GM23338 (cell line): ENCODE measurements at regions not wholly inside any gene's neighbourhood (a gene's known extent, or its start where the extent isn't known, plus 50 kb on each side); places are given as distances from the start of the nearest gene placed in this dataset.

ENCODE experiments used
- ATAC-seq: fragments of 200-7000 bp; cut with Tn5 transposase; 3 replicates; pipeline ENCODE4 v1.9.1; 2020
- DNase-seq: peaks from one replicate; pipeline ENCODE4 v3.0.0-alpha.2; 2015; ENCODE audit warnings: low spot score
- H2AFZ ChIP-seq: fragments of 200-600 bp; sonication (generic); 2 replicates; pipeline ENCODE4 v1.8.0; 2016; ENCODE audit warnings: antibody characterized with exemption, mild to moderate bottlenecking, moderate library complexity
- H3F3A ChIP-seq: fragments of 200-600 bp; sonication (generic); replicated peaks from 2 replicates; pipeline ENCODE4 v1.8.0; 2017; ENCODE audit warnings: antibody characterized with exemption, mixed run types, low read depth
- H3K27ac ChIP-seq: fragments of 200-600 bp; sonication (generic); 2 replicates; pipeline ENCODE4 v1.6.1; 2016; ENCODE audit warnings: low read depth
- H3K27me3 ChIP-seq: fragments of 200-600 bp; sonication (generic); 2 replicates; pipeline ENCODE4 v1.8.0; 2016; ENCODE audit warnings: mild to moderate bottlenecking, mixed run types, moderate library complexity; ENCODE audit not compliant: insufficient read depth
- H3K36me3 ChIP-seq: fragments of 200-600 bp; sonication (generic); 2 replicates; pipeline ENCODE4 v1.8.0; 2016; ENCODE audit warnings: mild to moderate bottlenecking; ENCODE audit not compliant: insufficient read depth
- H3K4me1 ChIP-seq: fragments of 200-600 bp; sonication (generic); 2 replicates; pipeline ENCODE4 v1.8.0; 2016; ENCODE audit warnings: mild to moderate bottlenecking, moderate library complexity; ENCODE audit not compliant: insufficient read depth
- H3K4me2 ChIP-seq: fragments of 200-600 bp; sonication (generic); 2 replicates; pipeline ENCODE4 v1.7.1; 2017; ENCODE audit warnings: mixed run types
- H3K4me3 ChIP-seq: fragments of 200-600 bp; sonication (generic); 2 replicates; pipeline ENCODE4 v1.6.1; 2016; ENCODE audit warnings: mixed run types
- H3K79me2 ChIP-seq: fragments of 200-600 bp; sonication (generic); replicated peaks from 2 replicates; pipeline ENCODE4 v1.8.0; 2017; ENCODE audit warnings: mild to moderate bottlenecking; ENCODE audit not compliant: insufficient read depth
- H3K9me2 ChIP-seq: fragments of 200-600 bp; sonication (generic); 2 replicates; pipeline ENCODE4 v1.8.0; 2017; ENCODE audit not compliant: insufficient read depth
- H4K20me1 ChIP-seq: fragments of 200-600 bp; sonication (generic); replicated peaks from 2 replicates; pipeline ENCODE4 v1.8.0; 2017; ENCODE audit warnings: mild to moderate bottlenecking; ENCODE audit not compliant: insufficient read depth
- H3K27ac Mint-ChIP-seq: 2 replicates; pipeline ENCODE4 v1.8.0; 2020; ENCODE audit warnings: inconsistent platforms, mild to moderate bottlenecking, moderate library complexity, mixed read lengths
- H3K27me3 Mint-ChIP-seq: 3 replicates; pipeline ENCODE4 v1.8.0; 2022; ENCODE audit warnings: low read depth, mild to moderate bottlenecking, moderate library complexity, mixed read lengths, inconsistent platforms; ENCODE audit not compliant: insufficient read depth, poor library complexity
- H3K36me3 Mint-ChIP-seq: 3 replicates; pipeline ENCODE4 v1.8.0; 2021; ENCODE audit warnings: low read depth, mild to moderate bottlenecking, inconsistent platforms, moderate library complexity, mixed read lengths
- H3K4me1 Mint-ChIP-seq: 3 replicates; pipeline ENCODE4 v1.8.0; 2020; ENCODE audit warnings: mild to moderate bottlenecking, inconsistent platforms, mixed read lengths
- H3K4me3 Mint-ChIP-seq: 3 replicates; pipeline ENCODE4 v1.8.0; 2021; ENCODE audit warnings: moderate library complexity, mild to moderate bottlenecking, inconsistent platforms, mixed read lengths
- H3K9me3 Mint-ChIP-seq: 3 replicates; pipeline ENCODE4 v1.8.0; 2020; ENCODE audit warnings: moderate library complexity, mild to moderate bottlenecking, inconsistent platforms, mixed read lengths
- CREB1 ChIP-seq: fragments of 250-450 bp; sonication (Bioruptor Pico); IDR thresholded peaks from 2 replicates; pipeline ENCODE4 v1.5.0; 2020; ENCODE audit warnings: low read depth, mild to moderate bottlenecking, moderate library complexity
- EZH2 ChIP-seq: fragments of 200-600 bp; sonication (generic); IDR thresholded peaks from one replicate; pipeline ENCODE4 v1.8.0; 2017; ENCODE audit warnings: antibody characterized with exemption, mild to moderate bottlenecking, low read depth; ENCODE audit not compliant: unreplicated experiment
- EZH2phosphoT487 ChIP-seq: fragments of 200-600 bp; sonication (generic); IDR thresholded peaks from one replicate; pipeline ENCODE4 v1.8.1; 2018; ENCODE audit warnings: antibody characterized with exemption; ENCODE audit not compliant: unreplicated experiment
- JUNB ChIP-seq: IDR thresholded peaks from one replicate; pipeline ENCODE4 v1.6.1; 2016; ENCODE audit warnings: antibody characterized with exemption; ENCODE audit not compliant: unreplicated experiment
- NANOG ChIP-seq: IDR thresholded peaks from 2 replicates; pipeline ENCODE4 v1.6.1; 2016; ENCODE audit warnings: antibody characterized with exemption, borderline replicate concordance
- STAT1 ChIP-seq: IDR thresholded peaks from one replicate; pipeline ENCODE4 v1.6.1; 2016; ENCODE audit warnings: antibody characterized with exemption; ENCODE audit not compliant: unreplicated experiment
- ZNF331 ChIP-seq: fragments of 250-450 bp; sonication (Bioruptor Pico); IDR thresholded peaks from 2 replicates; pipeline ENCODE4 v1.5.0; 2020; ENCODE audit warnings: low read depth, mild to moderate bottlenecking, moderate library complexity
- TF ChIP-seq, protein P1 (sequence below): fragments of 250-450 bp; sonication (Bioruptor Pico); IDR thresholded peaks from 2 replicates; pipeline ENCODE4 v1.5.0; 2020; ENCODE audit warnings: mild to moderate bottlenecking, moderate library complexity
- TF ChIP-seq, protein P2 (sequence below): IDR thresholded peaks from 2 replicates; pipeline ENCODE4 v1.6.1; 2016; ENCODE audit warnings: antibody characterized with exemption
- TF ChIP-seq, protein P3 (sequence below): IDR thresholded peaks from one replicate; pipeline ENCODE4 v1.6.1; 2018; ENCODE audit warnings: antibody characterized with exemption; ENCODE audit not compliant: unreplicated experiment

DNA sequence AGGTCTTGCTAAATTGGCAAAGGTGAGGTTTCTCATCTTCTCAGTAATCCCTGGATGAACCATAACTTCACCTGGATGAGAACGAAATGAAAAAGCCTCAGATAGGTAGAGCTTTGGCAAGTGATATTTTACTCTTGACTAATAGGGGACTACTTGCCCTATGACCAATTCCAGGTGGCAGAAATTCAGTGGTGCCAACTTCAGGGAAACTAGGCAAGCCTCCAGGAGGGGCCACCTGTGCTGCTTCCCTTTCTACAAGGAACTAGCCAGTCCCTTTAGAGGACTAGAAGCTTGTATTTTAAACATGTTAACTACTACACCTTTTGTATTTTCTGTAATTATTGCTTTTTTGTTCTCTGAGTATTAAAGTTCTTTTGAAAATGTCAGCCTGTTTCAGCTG is 169.0 kb upstream of the GRIA1 start:
- Mint-ChIP-seq H3K36me3 (no peaks in the 10 kb centered on the region), H3K27ac (no peak overlapping the region), H3K4me3 (no peak overlapping the region), H3K9me3 (peaks cover 5% of the 10 kb centered on the region; the same call in 1 of the 3 replicates), H3K27me3 (no peaks in the 10 kb centered on the region), H3K4me1 (peaks cover 9% of the 10 kb centered on the region)
- no peaks in the 10 kb centered on the region for H4K20me1 ChIP-seq
- no peaks in the 10 kb centered on the region for H3K36me3 ChIP-seq
- H3K27ac ChIP-seq = no peak overlapping the region
- no peak overlapping the region for H3K4me2 ChIP-seq
- H3K4me3 ChIP-seq = no peak overlapping the region
- no peaks in the 10 kb centered on the region for H3F3A ChIP-seq
- H3K4me1 ChIP-seq = no peaks in the 10 kb centered on the region; the same call in 1 of the 2 replicates
- H3K79me2 ChIP-seq = no peaks in the 10 kb centered on the region
- no peak for DNase-seq
- no peak for ATAC-seq
- TF ChIP-seq JUNB (no peak), EZH2 (no peak), EZH2phosphoT487 (no peak), STAT1 (no peak), NANOG (no peak), ZNF331 (CRISPR knock-in tag) (no peak)
- no peaks in the 10 kb centered on the region for H3K27me3 ChIP-seq
- H2AFZ ChIP-seq = no peak overlapping the region; the same call in 1 of the 2 replicates
- H3K9me2 ChIP-seq = no peaks in the 10 kb centered on the region

DNA sequence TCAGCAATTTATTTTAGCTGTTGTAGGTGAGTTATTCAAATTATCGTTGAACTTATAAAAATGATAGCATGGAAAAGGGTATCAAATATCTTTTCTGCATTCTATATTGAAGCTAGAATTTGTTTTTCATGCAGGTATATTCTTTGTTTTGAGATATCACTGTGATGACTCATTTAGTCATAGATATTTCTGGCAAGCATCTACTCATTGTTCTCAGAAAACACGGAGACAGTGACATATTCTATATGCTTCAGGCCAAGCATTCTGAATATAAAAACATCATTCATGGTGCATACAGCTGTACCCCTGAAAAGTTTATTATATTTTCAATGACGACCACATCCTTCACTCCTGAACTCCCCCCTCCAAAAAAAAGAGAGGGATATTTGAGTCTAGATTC is 150.3 kb upstream of the GRIA1 start:
- Histone ChIP-seq H3K27me3 (no peaks in the 10 kb centered on the region), H3K79me2 (no peaks in the 10 kb centered on the region), H4K20me1 (no peaks in the 10 kb centered on the region), H3K4me3 (no peak overlapping the region), H3F3A (no peaks in the 10 kb centered on the region), H3K27ac (no peak overlapping the region), H3K4me1 (peaks cover 21% of the 10 kb centered on the region), H3K4me2 (no peak overlapping the region), H2AFZ (no peak overlapping the region), H3K9me2 (no peaks in the 10 kb centered on the region), H3K36me3 (no peaks in the 10 kb centered on the region)
- no peak for DNase-seq
- TF ChIP-seq STAT1 = no peak
- TF ChIP-seq, protein P1, sequence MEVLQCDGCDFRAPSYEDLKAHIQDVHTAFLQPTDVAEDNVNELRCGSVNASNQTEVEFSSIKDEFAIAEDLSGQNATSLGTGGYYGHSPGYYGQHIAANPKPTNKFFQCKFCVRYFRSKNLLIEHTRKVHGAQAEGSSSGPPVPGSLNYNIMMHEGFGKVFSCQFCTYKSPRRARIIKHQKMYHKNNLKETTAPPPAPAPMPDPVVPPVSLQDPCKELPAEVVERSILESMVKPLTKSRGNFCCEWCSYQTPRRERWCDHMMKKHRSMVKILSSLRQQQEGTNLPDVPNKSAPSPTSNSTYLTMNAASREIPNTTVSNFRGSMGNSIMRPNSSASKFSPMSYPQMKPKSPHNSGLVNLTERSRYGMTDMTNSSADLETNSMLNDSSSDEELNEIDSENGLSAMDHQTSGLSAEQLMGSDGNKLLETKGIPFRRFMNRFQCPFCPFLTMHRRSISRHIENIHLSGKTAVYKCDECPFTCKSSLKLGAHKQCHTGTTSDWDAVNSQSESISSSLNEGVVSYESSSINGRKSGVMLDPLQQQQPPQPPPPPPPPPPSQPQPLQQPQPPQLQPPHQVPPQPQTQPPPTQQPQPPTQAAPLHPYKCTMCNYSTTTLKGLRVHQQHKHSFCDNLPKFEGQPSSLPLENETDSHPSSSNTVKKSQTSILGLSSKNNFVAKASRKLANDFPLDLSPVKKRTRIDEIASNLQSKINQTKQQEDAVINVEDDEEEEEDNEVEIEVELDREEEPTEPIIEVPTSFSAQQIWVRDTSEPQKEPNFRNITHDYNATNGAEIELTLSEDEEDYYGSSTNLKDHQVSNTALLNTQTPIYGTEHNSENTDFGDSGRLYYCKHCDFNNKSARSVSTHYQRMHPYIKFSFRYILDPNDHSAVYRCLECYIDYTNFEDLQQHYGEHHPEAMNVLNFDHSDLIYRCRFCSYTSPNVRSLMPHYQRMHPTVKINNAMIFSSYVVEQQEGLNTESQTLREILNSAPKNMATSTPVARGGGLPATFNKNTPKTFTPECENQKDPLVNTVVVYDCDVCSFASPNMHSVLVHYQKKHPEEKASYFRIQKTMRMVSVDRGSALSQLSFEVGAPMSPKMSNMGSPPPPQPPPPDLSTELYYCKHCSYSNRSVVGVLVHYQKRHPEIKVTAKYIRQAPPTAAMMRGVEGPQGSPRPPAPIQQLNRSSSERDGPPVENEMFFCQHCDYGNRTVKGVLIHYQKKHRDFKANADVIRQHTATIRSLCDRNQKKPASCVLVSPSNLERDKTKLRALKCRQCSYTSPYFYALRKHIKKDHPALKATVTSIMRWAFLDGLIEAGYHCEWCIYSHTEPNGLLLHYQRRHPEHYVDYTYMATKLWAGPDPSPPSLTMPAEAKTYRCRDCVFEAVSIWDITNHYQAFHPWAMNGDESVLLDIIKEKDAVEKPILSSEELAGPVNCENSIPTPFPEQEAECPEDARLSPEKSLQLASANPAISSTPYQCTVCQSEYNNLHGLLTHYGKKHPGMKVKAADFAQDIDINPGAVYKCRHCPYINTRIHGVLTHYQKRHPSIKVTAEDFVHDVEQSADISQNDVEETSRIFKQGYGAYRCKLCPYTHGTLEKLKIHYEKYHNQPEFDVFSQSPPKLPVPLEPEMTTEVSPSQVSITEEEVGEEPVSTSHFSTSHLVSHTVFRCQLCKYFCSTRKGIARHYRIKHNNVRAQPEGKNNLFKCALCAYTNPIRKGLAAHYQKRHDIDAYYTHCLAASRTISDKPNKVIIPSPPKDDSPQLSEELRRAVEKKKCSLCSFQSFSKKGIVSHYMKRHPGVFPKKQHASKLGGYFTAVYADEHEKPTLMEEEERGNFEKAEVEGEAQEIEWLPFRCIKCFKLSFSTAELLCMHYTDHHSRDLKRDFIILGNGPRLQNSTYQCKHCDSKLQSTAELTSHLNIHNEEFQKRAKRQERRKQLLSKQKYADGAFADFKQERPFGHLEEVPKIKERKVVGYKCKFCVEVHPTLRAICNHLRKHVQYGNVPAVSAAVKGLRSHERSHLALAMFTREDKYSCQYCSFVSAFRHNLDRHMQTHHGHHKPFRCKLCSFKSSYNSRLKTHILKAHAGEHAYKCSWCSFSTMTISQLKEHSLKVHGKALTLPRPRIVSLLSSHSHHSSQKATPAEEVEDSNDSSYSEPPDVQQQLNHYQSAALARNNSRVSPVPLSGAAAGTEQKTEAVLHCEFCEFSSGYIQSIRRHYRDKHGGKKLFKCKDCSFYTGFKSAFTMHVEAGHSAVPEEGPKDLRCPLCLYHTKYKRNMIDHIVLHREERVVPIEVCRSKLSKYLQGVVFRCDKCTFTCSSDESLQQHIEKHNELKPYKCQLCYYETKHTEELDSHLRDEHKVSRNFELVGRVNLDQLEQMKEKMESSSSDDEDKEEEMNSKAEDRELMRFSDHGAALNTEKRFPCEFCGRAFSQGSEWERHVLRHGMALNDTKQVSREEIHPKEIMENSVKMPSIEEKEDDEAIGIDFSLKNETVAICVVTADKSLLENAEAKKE (CRISPR knock-in tag) = no peak
- no peak for TF ChIP-seq JUNB
- TF ChIP-seq, protein P2, sequence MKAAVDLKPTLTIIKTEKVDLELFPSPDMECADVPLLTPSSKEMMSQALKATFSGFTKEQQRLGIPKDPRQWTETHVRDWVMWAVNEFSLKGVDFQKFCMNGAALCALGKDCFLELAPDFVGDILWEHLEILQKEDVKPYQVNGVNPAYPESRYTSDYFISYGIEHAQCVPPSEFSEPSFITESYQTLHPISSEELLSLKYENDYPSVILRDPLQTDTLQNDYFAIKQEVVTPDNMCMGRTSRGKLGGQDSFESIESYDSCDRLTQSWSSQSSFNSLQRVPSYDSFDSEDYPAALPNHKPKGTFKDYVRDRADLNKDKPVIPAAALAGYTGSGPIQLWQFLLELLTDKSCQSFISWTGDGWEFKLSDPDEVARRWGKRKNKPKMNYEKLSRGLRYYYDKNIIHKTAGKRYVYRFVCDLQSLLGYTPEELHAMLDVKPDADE = no peak
- no peak for TF ChIP-seq EZH2
- TF ChIP-seq ZNF331 (CRISPR knock-in tag) = no peak
- no peak for TF ChIP-seq CREB1 (CRISPR knock-in tag)
- TF ChIP-seq, protein P3, sequence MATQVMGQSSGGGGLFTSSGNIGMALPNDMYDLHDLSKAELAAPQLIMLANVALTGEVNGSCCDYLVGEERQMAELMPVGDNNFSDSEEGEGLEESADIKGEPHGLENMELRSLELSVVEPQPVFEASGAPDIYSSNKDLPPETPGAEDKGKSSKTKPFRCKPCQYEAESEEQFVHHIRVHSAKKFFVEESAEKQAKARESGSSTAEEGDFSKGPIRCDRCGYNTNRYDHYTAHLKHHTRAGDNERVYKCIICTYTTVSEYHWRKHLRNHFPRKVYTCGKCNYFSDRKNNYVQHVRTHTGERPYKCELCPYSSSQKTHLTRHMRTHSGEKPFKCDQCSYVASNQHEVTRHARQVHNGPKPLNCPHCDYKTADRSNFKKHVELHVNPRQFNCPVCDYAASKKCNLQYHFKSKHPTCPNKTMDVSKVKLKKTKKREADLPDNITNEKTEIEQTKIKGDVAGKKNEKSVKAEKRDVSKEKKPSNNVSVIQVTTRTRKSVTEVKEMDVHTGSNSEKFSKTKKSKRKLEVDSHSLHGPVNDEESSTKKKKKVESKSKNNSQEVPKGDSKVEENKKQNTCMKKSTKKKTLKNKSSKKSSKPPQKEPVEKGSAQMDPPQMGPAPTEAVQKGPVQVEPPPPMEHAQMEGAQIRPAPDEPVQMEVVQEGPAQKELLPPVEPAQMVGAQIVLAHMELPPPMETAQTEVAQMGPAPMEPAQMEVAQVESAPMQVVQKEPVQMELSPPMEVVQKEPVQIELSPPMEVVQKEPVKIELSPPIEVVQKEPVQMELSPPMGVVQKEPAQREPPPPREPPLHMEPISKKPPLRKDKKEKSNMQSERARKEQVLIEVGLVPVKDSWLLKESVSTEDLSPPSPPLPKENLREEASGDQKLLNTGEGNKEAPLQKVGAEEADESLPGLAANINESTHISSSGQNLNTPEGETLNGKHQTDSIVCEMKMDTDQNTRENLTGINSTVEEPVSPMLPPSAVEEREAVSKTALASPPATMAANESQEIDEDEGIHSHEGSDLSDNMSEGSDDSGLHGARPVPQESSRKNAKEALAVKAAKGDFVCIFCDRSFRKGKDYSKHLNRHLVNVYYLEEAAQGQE = no peak
- ATAC-seq = no peak
- H3K27me3 Mint-ChIP-seq = no peaks in the 10 kb centered on the region
- H3K4me3 Mint-ChIP-seq = no peak overlapping the region
- no peaks in the 10 kb centered on the region for H3K9me3 Mint-ChIP-seq
- no peaks in the 10 kb centered on the region for H3K36me3 Mint-ChIP-seq
- no peak overlapping the region for H3K27ac Mint-ChIP-seq
- H3K4me1 Mint-ChIP-seq = peaks cover 10% of the 10 kb centered on the region; the same call in 2 of the 3 replicates
